ENCODE measurements at regions not wholly inside any gene's neighbourhood (a gene's known extent, or its start where the extent isn't known, plus 50 kb on each side); places are given as distances from the start of the nearest gene placed in this dataset.

- TF ChIP-seq CTCF (IDR thresholded peaks at IDR 0.05; ENCODE audit: insufficient read depth, low read length, poor library complexity, severe bottlenecking), result no peak
- H3K36me3 ChIP-seq (ENCODE audit: control insufficient read depth, insufficient read depth, low read length), result no peaks in the 10 kb centered on the region
- no peak overlapping the region for H3K4me3 ChIP-seq (replicated peaks; ENCODE audit: low read depth, low read length)
- H3K27me3 ChIP-seq (replicated peaks; ENCODE audit: control insufficient read depth, insufficient read depth, low read length), result no peaks in the 10 kb centered on the region
- DNase-seq (ENCODE audit: extremely low read depth, insufficient read length), result no peak
Measured at GRCh38 chr22:48104102-48104738, 1341.8 kb downstream of the TBC1D22A start.

- H3K36me3 ChIP-seq (ENCODE audit: control insufficient read depth, insufficient read depth, low read length), result no peaks in the 10 kb centered on the region
- H3K27me3 ChIP-seq (replicated peaks; ENCODE audit: control insufficient read depth, insufficient read depth, low read length), result no peaks in the 10 kb centered on the region
- DNase-seq (ENCODE audit: extremely low read depth, insufficient read length), result no peak
- no peak for TF ChIP-seq CTCF (IDR thresholded peaks at IDR 0.05; ENCODE audit: insufficient read depth, low read length, poor library complexity, severe bottlenecking)
- H3K4me3 ChIP-seq (replicated peaks; ENCODE audit: low read depth, low read length), result no peak overlapping the region
Measured at GRCh38 chr22:48103126-48103875, 1340.9 kb downstream of the TBC1D22A start.

GRCh38 chr22:48102581-48102980 lies 1340.1 kb downstream of the TBC1D22A start:
- no peak for DNase-seq (ENCODE audit: extremely low read depth, insufficient read length)
- TF ChIP-seq CTCF (IDR thresholded peaks at IDR 0.05; ENCODE audit: insufficient read depth, low read length, poor library complexity, severe bottlenecking), result no peak
- Histone ChIP-seq H3K4me3 (replicated peaks; ENCODE audit: low read depth, low read length) (no peak overlapping the region), H3K36me3 (ENCODE audit: control insufficient read depth, insufficient read depth, low read length) (no peaks in the 10 kb centered on the region), H3K27me3 (replicated peaks; ENCODE audit: control insufficient read depth, insufficient read depth, low read length) (no peaks in the 10 kb centered on the region)

GRCh38 chr22:48101704-48102103 lies 1339.3 kb downstream of the TBC1D22A start:
- Histone ChIP-seq H3K36me3 (ENCODE audit: control insufficient read depth, insufficient read depth, low read length) (no peaks in the 10 kb centered on the region), H3K27me3 (replicated peaks; ENCODE audit: control insufficient read depth, insufficient read depth, low read length) (no peaks in the 10 kb centered on the region), H3K4me3 (replicated peaks; ENCODE audit: low read depth, low read length) (no peak overlapping the region)
- no peak for TF ChIP-seq CTCF (IDR thresholded peaks at IDR 0.05; ENCODE audit: insufficient read depth, low read length, poor library complexity, severe bottlenecking)
- no peak for DNase-seq (ENCODE audit: extremely low read depth, insufficient read length)

- no peak for DNase-seq (ENCODE audit: extremely low read depth, insufficient read length)
- Histone ChIP-seq H3K36me3 (ENCODE audit: control insufficient read depth, insufficient read depth, low read length) (no peaks in the 10 kb centered on the region), H3K4me3 (replicated peaks; ENCODE audit: low read depth, low read length) (no peak overlapping the region), H3K27me3 (replicated peaks; ENCODE audit: control insufficient read depth, insufficient read depth, low read length) (no peaks in the 10 kb centered on the region)
- no peak for TF ChIP-seq CTCF (IDR thresholded peaks at IDR 0.05; ENCODE audit: insufficient read depth, low read length, poor library complexity, severe bottlenecking)
Measured at GRCh38 chr22:48100685-48101417, 1338.4 kb downstream of the TBC1D22A start.
